ENCODE measurements at regions not wholly inside any gene's neighbourhood (a gene's known extent, or its start where the extent isn't known, plus 50 kb on each side); places are given as distances from the start of the nearest gene placed in this dataset.

DNA sequence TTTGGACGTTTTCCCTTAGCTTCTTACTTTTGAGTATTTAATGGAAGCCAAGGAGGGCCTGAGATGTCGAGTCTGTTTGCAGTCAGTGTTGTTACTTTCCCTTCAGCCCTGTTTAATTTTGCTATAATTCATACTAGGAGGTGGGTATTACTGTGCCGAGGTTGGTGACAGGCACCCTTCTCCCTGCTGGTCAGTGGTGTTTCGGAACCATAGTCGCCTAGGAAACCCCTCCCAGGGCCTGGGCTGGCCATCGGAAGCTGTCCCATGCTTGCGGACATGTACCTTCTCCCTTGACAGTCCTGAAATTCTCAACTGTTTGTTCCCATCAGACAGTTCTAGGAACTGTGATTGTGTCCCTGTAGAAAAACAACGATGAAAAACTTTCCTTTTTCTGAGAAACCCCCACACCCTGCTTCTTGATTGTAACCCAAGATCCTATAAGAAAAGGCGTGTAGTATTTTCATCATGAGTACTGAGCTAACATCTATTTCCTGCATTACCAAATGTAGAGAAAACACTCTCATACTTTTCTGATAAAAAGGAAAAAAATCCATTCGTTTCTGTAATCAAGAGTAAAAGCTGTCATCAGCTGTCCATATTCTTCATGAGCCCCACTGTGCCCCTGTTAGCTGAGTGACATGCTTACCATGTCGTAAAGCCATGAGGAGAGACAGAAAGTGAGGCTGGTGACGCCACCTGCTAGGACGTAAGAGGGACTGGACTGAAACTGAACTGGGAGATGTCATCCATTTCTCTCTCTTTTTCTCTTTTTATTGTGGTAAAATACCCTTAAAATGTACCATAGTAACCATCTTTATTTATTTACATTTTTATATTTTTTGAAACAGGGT lies 424.7 kb upstream of the AMELY start:
- WGBS, 2 experiments (ENCODE audit: extremely low coverage in 1 of 2, insufficient coverage in 1 of 2, insufficient read length in 1 of 2, insufficient replicate concordance in 2 of 2, low coverage in 1 of 2, low lambda C conversion rate in 2 of 2, missing lambda C conversion rate in 1 of 2): 92% methylated on average over 8 of the region's 13 CpGs; no CpG with 5 or more reads in 1 of the 2 experiments
- POLR2A ChIA-PET (ENCODE audit: partially characterized antibody): interaction anchor here (1.4 kb wide), 1 partner anchor 15 kb away, joined by 3 read pairs; no protein-coding TSS in a partner anchor
- H3K14ac ChIP-seq (ENCODE audit: insufficient read length): no peak overlapping the region
- TF ChIP-seq, protein P1, sequence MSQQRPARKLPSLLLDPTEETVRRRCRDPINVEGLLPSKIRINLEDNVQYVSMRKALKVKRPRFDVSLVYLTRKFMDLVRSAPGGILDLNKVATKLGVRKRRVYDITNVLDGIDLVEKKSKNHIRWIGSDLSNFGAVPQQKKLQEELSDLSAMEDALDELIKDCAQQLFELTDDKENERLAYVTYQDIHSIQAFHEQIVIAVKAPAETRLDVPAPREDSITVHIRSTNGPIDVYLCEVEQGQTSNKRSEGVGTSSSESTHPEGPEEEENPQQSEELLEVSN (IDR thresholded peaks at IDR 0.05): no peak

More for the DNA sequence above, 424.7 kb upstream of the AMELY start:
- H3K79me2 ChIP-seq (ENCODE audit: control insufficient read depth in 1 of 2, insufficient read depth in 2 of 2, low read length in 2 of 2): no peaks in the 10 kb centered on the region; a peak in 1 of 4 replicates
- H2BK120ac ChIP-seq (replicated peaks; ENCODE audit: low read depth, low read length): no peak overlapping the region
- CTCF ChIA-PET (ENCODE audit: partially characterized antibody): interaction anchor here (0.6 kb wide), 1 partner anchor 221 kb away, joined by 3 read pairs; no protein-coding TSS in a partner anchor
- H2BK12ac ChIP-seq (ENCODE audit: low read depth, low read length): no peak overlapping the region
- no peak overlapping the region for H3K4ac ChIP-seq (replicated peaks; ENCODE audit: insufficient read length, low read depth, low read length)
- H3K9me3 ChIP-seq (ENCODE audit: insufficient read depth in 2 of 2, low read depth in 1 of 2, low read length in 1 of 2): no peaks in the 10 kb centered on the region
- DNase-seq (ENCODE audit: low read depth in 1 of 2, low spot score in 2 of 2): no peak
- H4K91ac ChIP-seq (replicated peaks; ENCODE audit: insufficient read length, low read length): no peak overlapping the region
- FAIRE-seq: no peak
- H3K4me1 ChIP-seq (replicated peaks in 1 of 4; ENCODE audit: control insufficient read depth in 3 of 4, insufficient read depth in 4 of 4, low read length in 3 of 4): no peaks in the 10 kb centered on the region
- H2AFZ ChIP-seq (ENCODE audit: low read length): no peak overlapping the region
- no peak overlapping the region for H3K4me2 ChIP-seq (ENCODE audit: insufficient read depth in 1 of 2, low read depth in 2 of 2, low read length in 2 of 2)
- no peaks in the 10 kb centered on the region for H3K23me2 ChIP-seq (ENCODE audit: low read depth, low read length)
- no peak overlapping the region for H4K8ac ChIP-seq (ENCODE audit: extremely low read depth, insufficient read depth, low read length)
- peaks cover 0 to 9% (median 1%) of the 10 kb centered on the region in 4 experiments; a peak in 3 of 8 replicates for H3K36me3 ChIP-seq (ENCODE audit: control insufficient read depth in 2 of 4, insufficient read depth in 4 of 4, low read length in 3 of 4)
- no peak overlapping the region for H3K4me3 ChIP-seq (ENCODE audit: extremely low read depth in 1 of 4, insufficient read depth in 2 of 4, low read depth in 3 of 4, low read length in 4 of 4)
- H3K56ac ChIP-seq (replicated peaks; ENCODE audit: insufficient read length, low read depth, low read length): no peak overlapping the region
- no peak overlapping the region for H2BK15ac ChIP-seq (ENCODE audit: low read length)
- no peak overlapping the region for H2AK5ac ChIP-seq (ENCODE audit: low read depth, low read length)
- H3K23ac ChIP-seq (ENCODE audit: insufficient read length): no peak overlapping the region
- no peak overlapping the region for H3K18ac ChIP-seq (ENCODE audit: extremely low read depth, low read length)
- H3K27me3 ChIP-seq (replicated peaks in 1 of 4; ENCODE audit: control insufficient read depth in 3 of 4, extremely low read depth in 1 of 4, insufficient read depth in 3 of 4, low read length in 3 of 4): no peaks in the 10 kb centered on the region
- H2BK5ac ChIP-seq (ENCODE audit: low read depth, low read length): no peak overlapping the region
- H3K9ac ChIP-seq (replicated peaks in 1 of 4; ENCODE audit: extremely low read depth in 1 of 4, low read depth in 3 of 4, low read length in 3 of 4): no peak overlapping the region
- no peaks in the 10 kb centered on the region for H3K79me1 ChIP-seq (ENCODE audit: low read depth, low read length)
- no peak overlapping the region for H4K5ac ChIP-seq (ENCODE audit: insufficient read length, low read depth, low read length)
- peaks cover 0 to 2% of the 10 kb centered on the region in 2 experiments for H4K20me1 ChIP-seq (replicated peaks in 1 of 2; ENCODE audit: control insufficient read depth in 1 of 2, insufficient read depth in 2 of 2, low read length in 2 of 2)
- H3K27ac ChIP-seq (ENCODE audit: low read depth, low read length): no peak overlapping the region
- H2BK20ac ChIP-seq (ENCODE audit: low read length): no peak overlapping the region

Measured in H1 (cell line).